ENCODE measurements at regions not wholly inside any gene's neighbourhood (a gene's known extent, or its start where the extent isn't known, plus 50 kb on each side); places are given as distances from the start of the nearest gene placed in this dataset.
A peak's percentile ranks its signal among the peaks of the same experiment; 100 is the strongest.

DNA sequence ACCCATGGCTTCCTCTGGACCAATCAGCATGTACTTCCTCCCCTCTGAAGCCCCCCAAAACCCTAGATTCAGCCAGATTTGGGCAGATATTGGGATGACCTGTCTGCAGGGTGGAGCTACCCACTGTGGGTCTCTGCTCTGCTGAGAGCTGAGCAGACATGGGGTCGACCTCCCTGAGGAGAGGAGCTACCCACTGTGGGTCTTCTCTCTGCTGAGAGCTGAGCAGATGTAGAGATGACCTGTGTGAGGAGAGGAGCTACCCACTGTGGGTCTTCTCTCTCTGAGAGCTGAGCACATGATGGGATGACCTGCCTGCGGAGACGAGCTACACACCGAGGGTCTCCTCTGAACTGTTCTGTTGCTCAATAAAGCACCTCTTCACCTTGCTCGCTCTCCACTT, 89.6 kb downstream of the CAVIN4 start:
- DNase-seq: no peak
- Histone ChIP-seq H3K36me3 (ENCODE audit: insufficient read depth, low read length) (no peaks in the 10 kb centered on the region), H3K27me3 (ENCODE audit: low read length) (no peaks in the 10 kb centered on the region), H3K27ac (ENCODE audit: low read length) (no peak overlapping the region), H3K79me2 (ENCODE audit: low read length) (no peaks in the 10 kb centered on the region), H3K4me2 (ENCODE audit: low read depth, low read length, poor library complexity, severe bottlenecking) (no peak overlapping the region), H3K9me2 (replicated peaks; ENCODE audit: insufficient read depth, low read length) (no peaks in the 10 kb centered on the region), H2AFZ (ENCODE audit: low read length) (no peak overlapping the region), H3K9ac (ENCODE audit: low read length) (no peak overlapping the region), H3K4me3 (ENCODE audit: low read length) (no peak overlapping the region), H4K20me1 (ENCODE audit: insufficient read depth, low read depth, low read length) (no peaks in the 10 kb centered on the region), H3K4me1 (ENCODE audit: low read length) (peaks cover 14% of the 10 kb centered on the region), H3K9me3 (ENCODE audit: low read length) (no peaks in the 10 kb centered on the region)

DNA sequence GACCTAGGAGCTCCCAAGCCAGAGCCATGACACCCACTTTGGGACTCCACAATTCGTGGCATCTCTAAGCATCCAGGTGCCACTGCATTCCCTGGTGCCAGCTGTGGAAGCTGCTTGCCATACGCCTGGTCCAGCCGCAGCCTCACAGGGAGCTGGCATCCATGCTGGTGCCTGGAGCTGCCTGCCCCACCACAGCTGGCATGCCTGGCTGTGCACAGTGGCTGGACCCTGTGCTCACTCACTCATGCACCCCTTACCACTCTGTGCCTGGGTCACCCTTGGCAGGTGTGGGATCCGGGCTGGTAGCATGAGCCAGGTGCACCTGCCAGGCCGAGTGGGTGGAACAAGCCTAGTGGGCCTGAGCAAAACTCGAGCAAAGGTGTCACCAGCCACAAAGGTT, 90.1 kb downstream of the CAVIN4 start:
- peaks cover 14% of the 10 kb centered on the region for H3K4me1 ChIP-seq (ENCODE audit: low read length)
- no peaks in the 10 kb centered on the region for H3K9me2 ChIP-seq (replicated peaks; ENCODE audit: insufficient read depth, low read length)
- no peaks in the 10 kb centered on the region for H3K27me3 ChIP-seq (ENCODE audit: low read length)
- no peaks in the 10 kb centered on the region for H3K36me3 ChIP-seq (ENCODE audit: insufficient read depth, low read length)
- no peak overlapping the region for H3K4me3 ChIP-seq (ENCODE audit: low read length)
- no peak overlapping the region for H2AFZ ChIP-seq (ENCODE audit: low read length)
- no peaks in the 10 kb centered on the region for H3K79me2 ChIP-seq (ENCODE audit: low read length)
- H4K20me1 ChIP-seq (ENCODE audit: insufficient read depth, low read depth, low read length): no peaks in the 10 kb centered on the region
- no peak for DNase-seq
- H3K27ac ChIP-seq (ENCODE audit: low read length): no peak overlapping the region
- no peak overlapping the region for H3K9ac ChIP-seq (ENCODE audit: low read length)
- no peak overlapping the region for H3K4me2 ChIP-seq (ENCODE audit: low read depth, low read length, poor library complexity, severe bottlenecking)
- H3K9me3 ChIP-seq (ENCODE audit: low read length): no peaks in the 10 kb centered on the region

DNA sequence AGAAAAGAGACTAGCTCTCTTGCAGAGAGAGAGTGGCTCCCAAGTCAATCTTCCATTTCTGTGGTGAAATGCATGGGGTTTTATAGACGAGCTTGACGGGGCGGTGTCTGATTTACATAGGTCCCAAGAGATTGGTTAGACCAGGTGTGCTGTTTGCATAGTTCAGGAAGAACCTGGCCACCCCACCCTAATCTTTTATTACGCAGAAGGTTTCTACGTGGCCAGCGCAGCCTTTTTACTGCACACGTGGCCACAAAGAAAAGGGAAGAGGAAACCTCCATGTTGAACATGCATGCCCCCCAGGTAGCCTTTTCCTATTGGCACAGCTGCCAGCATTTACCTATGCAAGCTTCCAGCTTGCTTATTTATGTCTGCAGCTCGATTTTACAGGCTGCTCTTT, 92.1 kb downstream of the CAVIN4 start:
- H3K27ac ChIP-seq (ENCODE audit: low read length): no peak overlapping the region
- H4K20me1 ChIP-seq (ENCODE audit: insufficient read depth, low read depth, low read length): no peaks in the 10 kb centered on the region
- H3K27me3 ChIP-seq (ENCODE audit: low read length): no peaks in the 10 kb centered on the region
- no peak overlapping the region for H3K4me2 ChIP-seq (ENCODE audit: low read depth, low read length, poor library complexity, severe bottlenecking)
- H2AFZ ChIP-seq (ENCODE audit: low read length): no peak overlapping the region
- no peaks in the 10 kb centered on the region for H3K79me2 ChIP-seq (ENCODE audit: low read length)
- H3K9me2 ChIP-seq (replicated peaks; ENCODE audit: insufficient read depth, low read length): no peaks in the 10 kb centered on the region
- DNase-seq: no peak
- no peak overlapping the region for H3K4me3 ChIP-seq (ENCODE audit: low read length)
- no peaks in the 10 kb centered on the region for H3K9me3 ChIP-seq (ENCODE audit: low read length)
- peaks cover 14% of the 10 kb centered on the region for H3K4me1 ChIP-seq (ENCODE audit: low read length)
- H3K36me3 ChIP-seq (ENCODE audit: insufficient read depth, low read length): no peaks in the 10 kb centered on the region
- no peak overlapping the region for H3K9ac ChIP-seq (ENCODE audit: low read length)

DNA sequence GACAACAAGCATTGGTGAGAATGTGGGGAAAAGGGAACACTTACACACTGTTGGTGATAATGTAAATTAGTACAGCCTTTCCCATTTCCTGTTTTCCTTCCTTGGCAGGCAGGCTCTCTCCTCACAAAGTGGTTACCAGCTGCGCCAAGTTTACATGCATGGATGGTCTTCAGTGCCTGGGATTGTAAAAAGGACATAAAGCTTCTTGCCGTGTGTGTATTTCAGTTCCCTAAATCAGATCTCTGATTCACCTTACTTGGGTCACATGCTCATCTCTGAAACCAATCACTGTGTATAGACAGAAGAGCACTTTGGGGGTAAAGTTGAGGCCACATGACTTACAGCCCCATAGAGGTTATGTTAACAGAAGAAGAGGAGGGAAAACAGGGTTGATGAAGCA, 92.8 kb downstream of the CAVIN4 start:
- DNase-seq: peak; percentile 45
- Histone ChIP-seq H3K4me1 (ENCODE audit: low read length) (peaks cover 14% of the 10 kb centered on the region), H2AFZ (ENCODE audit: low read length) (no peak overlapping the region), H3K9me3 (ENCODE audit: low read length) (no peaks in the 10 kb centered on the region), H3K27ac (ENCODE audit: low read length) (no peak overlapping the region), H3K4me2 (ENCODE audit: low read depth, low read length, poor library complexity, severe bottlenecking) (no peak overlapping the region), H3K9ac (ENCODE audit: low read length) (no peak overlapping the region), H3K9me2 (replicated peaks; ENCODE audit: insufficient read depth, low read length) (no peaks in the 10 kb centered on the region), H3K27me3 (ENCODE audit: low read length) (no peaks in the 10 kb centered on the region), H3K79me2 (ENCODE audit: low read length) (no peaks in the 10 kb centered on the region), H3K36me3 (ENCODE audit: insufficient read depth, low read length) (no peaks in the 10 kb centered on the region), H4K20me1 (ENCODE audit: insufficient read depth, low read depth, low read length) (no peaks in the 10 kb centered on the region), H3K4me3 (ENCODE audit: low read length) (no peak overlapping the region)

DNA sequence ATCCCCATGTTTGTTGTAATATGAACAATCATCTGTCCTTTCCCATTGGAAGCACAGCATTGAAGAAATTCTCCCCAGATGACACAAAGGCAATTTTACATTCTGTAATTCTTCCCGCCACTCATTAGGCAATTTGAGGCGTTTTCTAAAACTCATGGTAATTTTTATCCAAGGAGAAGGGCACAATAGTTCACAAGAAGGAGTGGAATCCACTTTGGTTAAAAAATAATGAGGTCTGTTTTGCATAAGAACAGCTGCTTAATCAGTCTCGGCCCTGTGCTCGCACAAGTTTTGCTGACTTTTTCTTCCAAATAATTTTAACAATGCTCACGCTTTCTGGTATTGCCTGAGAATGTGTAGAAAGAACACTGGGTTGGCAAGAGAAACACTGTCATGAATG, 94.0 kb downstream of the CAVIN4 start:
- no peaks in the 10 kb centered on the region for H3K36me3 ChIP-seq (ENCODE audit: insufficient read depth, low read length)
- no peak overlapping the region for H2AFZ ChIP-seq (ENCODE audit: low read length)
- no peak overlapping the region for H3K9ac ChIP-seq (ENCODE audit: low read length)
- H3K79me2 ChIP-seq (ENCODE audit: low read length): no peaks in the 10 kb centered on the region
- H3K9me2 ChIP-seq (replicated peaks; ENCODE audit: insufficient read depth, low read length): no peaks in the 10 kb centered on the region
- DNase-seq: no peak
- no peaks in the 10 kb centered on the region for H3K27me3 ChIP-seq (ENCODE audit: low read length)
- H3K27ac ChIP-seq (ENCODE audit: low read length): no peak overlapping the region
- no peaks in the 10 kb centered on the region for H4K20me1 ChIP-seq (ENCODE audit: insufficient read depth, low read depth, low read length)
- no peaks in the 10 kb centered on the region for H3K9me3 ChIP-seq (ENCODE audit: low read length)
- H3K4me1 ChIP-seq (ENCODE audit: low read length): peaks cover 14% of the 10 kb centered on the region
- no peak overlapping the region for H3K4me2 ChIP-seq (ENCODE audit: low read depth, low read length, poor library complexity, severe bottlenecking)
- H3K4me3 ChIP-seq (ENCODE audit: low read length): no peak overlapping the region

DNA sequence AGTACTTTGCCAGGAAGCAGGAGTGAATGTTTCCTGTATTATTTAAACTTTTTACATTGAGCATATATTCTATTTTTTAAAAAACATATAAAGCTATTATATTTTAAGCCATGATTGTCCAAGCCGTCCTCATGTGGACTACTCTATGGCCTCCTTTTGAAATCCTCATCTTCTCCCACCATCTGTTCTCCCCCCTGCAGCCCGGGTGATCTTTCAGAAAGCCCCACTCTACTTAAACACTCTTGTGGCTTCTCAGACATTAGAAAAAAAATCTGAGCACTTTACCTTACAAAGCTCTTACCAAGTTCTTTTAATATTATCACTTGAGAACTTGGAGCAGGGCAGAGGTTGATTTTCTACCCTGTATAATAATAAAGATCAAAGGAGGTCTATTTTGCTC, 95.4 kb downstream of the CAVIN4 start:
- Histone ChIP-seq H3K4me3 (ENCODE audit: low read length) (no peak overlapping the region), H3K27me3 (ENCODE audit: low read length) (no peaks in the 10 kb centered on the region), H3K9me2 (replicated peaks; ENCODE audit: insufficient read depth, low read length) (no peaks in the 10 kb centered on the region), H3K4me2 (ENCODE audit: low read depth, low read length, poor library complexity, severe bottlenecking) (no peak overlapping the region), H4K20me1 (ENCODE audit: insufficient read depth, low read depth, low read length) (no peaks in the 10 kb centered on the region), H2AFZ (ENCODE audit: low read length) (no peak overlapping the region), H3K36me3 (ENCODE audit: insufficient read depth, low read length) (no peaks in the 10 kb centered on the region), H3K79me2 (ENCODE audit: low read length) (no peaks in the 10 kb centered on the region), H3K9me3 (ENCODE audit: low read length) (no peaks in the 10 kb centered on the region), H3K27ac (ENCODE audit: low read length) (no peak overlapping the region), H3K4me1 (ENCODE audit: low read length) (peaks cover 14% of the 10 kb centered on the region), H3K9ac (ENCODE audit: low read length) (no peak overlapping the region)
- DNase-seq: no peak

DNA sequence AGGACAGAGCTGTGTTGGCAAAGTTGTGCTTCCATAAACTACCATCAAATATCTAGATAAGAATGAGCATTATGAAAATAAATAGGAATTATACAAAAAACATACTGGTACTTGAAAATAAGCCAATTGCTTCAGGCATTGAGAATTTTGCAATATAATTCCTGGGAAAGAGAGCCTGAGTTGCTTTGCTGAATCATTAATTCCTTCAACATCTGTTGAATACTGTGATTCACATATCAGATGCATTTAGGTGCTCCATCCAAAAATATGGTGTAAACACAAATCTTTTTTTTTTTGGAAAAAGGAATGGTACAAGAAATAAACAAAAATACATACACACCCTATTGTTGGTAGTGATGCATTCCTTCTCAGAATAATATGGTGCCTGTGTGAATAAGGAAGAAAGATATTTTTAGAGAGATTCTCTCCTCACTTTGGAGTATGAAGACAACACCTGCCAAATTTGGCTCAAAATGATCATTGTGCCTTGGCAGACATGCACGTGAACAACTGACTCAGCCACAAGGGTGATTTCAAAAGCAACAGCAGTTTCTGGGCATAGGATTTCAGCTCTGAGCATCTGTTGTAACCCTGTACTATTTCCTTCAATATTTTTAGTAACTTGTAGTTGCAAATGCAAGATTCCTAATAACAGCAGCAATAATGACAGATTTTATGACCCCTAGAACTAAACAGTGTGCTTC, 96.7 kb downstream of the CAVIN4 start:
- Histone ChIP-seq H2AFZ (ENCODE audit: low read length) (no peak overlapping the region), H4K20me1 (ENCODE audit: insufficient read depth, low read depth, low read length) (no peaks in the 10 kb centered on the region), H3K27me3 (ENCODE audit: low read length) (no peaks in the 10 kb centered on the region), H3K36me3 (ENCODE audit: insufficient read depth, low read length) (no peaks in the 10 kb centered on the region), H3K9me3 (ENCODE audit: low read length) (no peaks in the 10 kb centered on the region), H3K4me2 (ENCODE audit: low read depth, low read length, poor library complexity, severe bottlenecking) (no peak overlapping the region), H3K27ac (ENCODE audit: low read length) (no peak overlapping the region), H3K9ac (ENCODE audit: low read length) (no peak overlapping the region), H3K4me1 (ENCODE audit: low read length) (peaks cover 14% of the 10 kb centered on the region), H3K79me2 (ENCODE audit: low read length) (no peaks in the 10 kb centered on the region), H3K9me2 (replicated peaks; ENCODE audit: insufficient read depth, low read length) (no peaks in the 10 kb centered on the region), H3K4me3 (ENCODE audit: low read length) (no peak overlapping the region)
- no peak for DNase-seq

DNA sequence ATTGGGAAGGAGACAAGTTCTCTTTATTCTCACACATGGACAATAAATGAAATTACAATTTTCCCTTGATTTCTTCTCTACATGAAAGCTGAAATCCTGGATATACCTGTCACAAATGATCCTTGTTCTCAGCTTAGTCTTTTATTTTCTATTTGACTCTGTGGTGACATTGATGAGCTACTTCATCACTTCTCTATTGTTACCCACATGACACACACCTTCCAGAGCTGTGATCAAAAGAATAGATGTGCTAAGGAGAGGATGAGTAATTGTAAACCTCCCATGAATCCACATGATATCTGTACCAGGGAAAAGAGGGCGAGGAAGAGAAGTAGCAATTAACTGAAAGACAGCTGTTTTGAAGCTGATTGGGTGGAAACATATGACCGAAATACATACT, 102.0 kb downstream of the CAVIN4 start:
- H3K9me3 ChIP-seq (ENCODE audit: low read length): no peaks in the 10 kb centered on the region
- H3K4me2 ChIP-seq (ENCODE audit: low read depth, low read length, poor library complexity, severe bottlenecking): no peak overlapping the region
- no peaks in the 10 kb centered on the region for H3K4me1 ChIP-seq (ENCODE audit: low read length)
- H3K79me2 ChIP-seq (ENCODE audit: low read length): no peaks in the 10 kb centered on the region
- no peak overlapping the region for H3K9ac ChIP-seq (ENCODE audit: low read length)
- H3K9me2 ChIP-seq (replicated peaks; ENCODE audit: insufficient read depth, low read length): no peaks in the 10 kb centered on the region
- no peaks in the 10 kb centered on the region for H3K36me3 ChIP-seq (ENCODE audit: insufficient read depth, low read length)
- no peak overlapping the region for H2AFZ ChIP-seq (ENCODE audit: low read length)
- H3K27me3 ChIP-seq (ENCODE audit: low read length): no peaks in the 10 kb centered on the region
- DNase-seq: no peak
- H4K20me1 ChIP-seq (ENCODE audit: insufficient read depth, low read depth, low read length): no peaks in the 10 kb centered on the region
- no peak overlapping the region for H3K4me3 ChIP-seq (ENCODE audit: low read length)
- H3K27ac ChIP-seq (ENCODE audit: low read length): no peak overlapping the region

DNA sequence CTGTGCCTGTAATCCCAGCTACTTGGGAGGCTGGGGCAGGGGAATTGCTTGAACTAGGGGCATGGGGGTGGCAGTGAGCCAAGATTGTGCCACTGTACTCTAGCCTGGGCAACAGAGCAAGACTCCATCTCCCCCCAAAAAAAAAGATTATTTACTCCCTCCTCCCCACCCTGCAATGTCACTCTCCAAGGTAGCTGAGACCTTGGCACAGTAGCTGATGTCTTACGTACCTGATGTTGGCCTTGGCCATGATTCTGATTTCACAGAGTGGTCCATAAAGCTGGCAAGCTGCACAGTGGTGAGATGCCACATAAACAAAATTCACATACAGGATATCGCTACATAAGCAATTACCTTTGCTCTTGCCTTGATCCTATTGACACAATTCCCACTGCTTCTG, 108.5 kb downstream of the CAVIN4 start:
- H3K9me3 ChIP-seq (ENCODE audit: low read length): no peaks in the 10 kb centered on the region
- H3K27ac ChIP-seq (ENCODE audit: low read length): no peak overlapping the region
- H3K27me3 ChIP-seq (ENCODE audit: low read length): no peaks in the 10 kb centered on the region
- no peak overlapping the region for H3K9ac ChIP-seq (ENCODE audit: low read length)
- H4K20me1 ChIP-seq (ENCODE audit: insufficient read depth, low read depth, low read length): no peaks in the 10 kb centered on the region
- DNase-seq: no peak
- no peaks in the 10 kb centered on the region for H3K9me2 ChIP-seq (replicated peaks; ENCODE audit: insufficient read depth, low read length)
- H2AFZ ChIP-seq (ENCODE audit: low read length): no peak overlapping the region
- no peaks in the 10 kb centered on the region for H3K4me1 ChIP-seq (ENCODE audit: low read length)
- no peaks in the 10 kb centered on the region for H3K36me3 ChIP-seq (ENCODE audit: insufficient read depth, low read length)
- no peak overlapping the region for H3K4me3 ChIP-seq (ENCODE audit: low read length)
- H3K79me2 ChIP-seq (ENCODE audit: low read length): no peaks in the 10 kb centered on the region
- H3K4me2 ChIP-seq (ENCODE audit: low read depth, low read length, poor library complexity, severe bottlenecking): no peak overlapping the region
